HG03175 (cell line): ENCODE measurements at regions not wholly inside any gene's neighbourhood (a gene's known extent, or its start where the extent isn't known, plus 50 kb on each side); places are given as distances from the start of the nearest gene placed in this dataset.
"Not testable (repeated sequence)": the region's sequence is repeated elsewhere in the genome, so short reads cannot be mapped to it uniquely, and the experiment has no call there.

Source experiments
- ATAC-seq: cut with Tn5 transposase; IDR thresholded peaks from one replicate; pipeline ENCODE4 v1.9.1; 2021; ENCODE audit warnings: mild to moderate bottlenecking, moderate library complexity; ENCODE audit not compliant: unreplicated experiment

DNA sequence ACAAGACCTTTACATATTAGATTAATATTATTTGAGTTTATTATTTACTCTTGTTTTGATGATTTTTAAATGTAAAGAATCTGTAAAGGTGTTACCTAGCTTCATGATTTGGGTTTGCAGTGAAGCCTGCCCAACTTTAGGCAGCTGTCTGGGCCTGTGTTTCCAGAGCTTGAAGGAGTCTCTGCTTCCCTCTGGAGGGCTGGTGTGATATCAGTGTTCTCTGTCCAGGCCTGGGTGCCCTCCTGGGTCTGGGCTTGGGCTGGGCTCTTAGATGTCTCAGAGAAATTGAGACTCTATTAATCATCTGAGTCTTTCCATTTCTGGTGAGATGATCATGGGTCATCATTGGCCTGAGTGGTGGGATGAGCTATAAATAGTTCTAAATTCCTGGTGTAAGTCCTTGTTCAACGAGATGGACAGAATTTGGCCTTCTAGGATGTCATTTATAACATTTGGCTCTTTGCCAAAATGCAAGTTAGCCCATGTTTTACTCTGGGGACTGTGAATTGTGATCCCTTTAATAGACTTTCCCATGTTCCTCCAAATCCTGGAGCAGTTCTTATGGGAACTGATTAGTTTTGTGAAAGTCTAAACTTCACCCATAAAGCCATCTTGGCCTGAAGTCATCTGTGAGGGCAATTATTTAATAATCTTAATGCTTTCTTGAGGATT lies 397.3 kb downstream of the TMEM121 start:
- ATAC-seq = not testable (repeated sequence)

DNA sequence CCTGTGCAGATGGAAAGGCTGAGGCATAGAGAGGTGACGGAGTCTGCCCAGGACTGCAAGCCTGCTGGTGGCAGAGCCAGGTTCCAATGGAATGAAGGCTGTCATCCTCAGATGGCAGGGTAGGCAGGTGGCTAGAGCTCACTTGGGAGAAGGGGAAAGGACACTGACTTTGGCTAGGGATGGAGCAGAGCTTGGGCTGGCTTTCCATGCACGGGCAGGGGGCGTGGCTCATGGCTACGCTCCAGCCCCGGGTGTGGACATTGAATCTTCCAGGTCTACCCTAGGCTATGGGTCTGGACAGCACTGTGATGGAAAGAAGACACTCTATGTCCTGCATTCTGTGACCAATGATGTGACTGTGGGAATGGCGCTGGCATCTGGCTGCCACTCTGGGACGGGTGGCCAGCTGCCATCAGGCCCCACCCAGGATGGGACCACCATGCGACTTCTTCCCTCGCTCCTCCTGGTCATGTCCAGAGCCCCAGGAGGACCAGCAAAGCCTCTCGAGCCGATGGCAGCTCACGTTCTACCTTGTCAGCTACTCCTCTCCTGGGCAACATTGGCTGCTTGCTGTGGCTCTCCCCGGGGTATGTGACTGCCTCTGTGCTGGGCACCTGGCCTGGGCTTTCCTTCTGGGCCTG lies 398.7 kb downstream of the TMEM121 start:
- ATAC-seq = no peak

DNA sequence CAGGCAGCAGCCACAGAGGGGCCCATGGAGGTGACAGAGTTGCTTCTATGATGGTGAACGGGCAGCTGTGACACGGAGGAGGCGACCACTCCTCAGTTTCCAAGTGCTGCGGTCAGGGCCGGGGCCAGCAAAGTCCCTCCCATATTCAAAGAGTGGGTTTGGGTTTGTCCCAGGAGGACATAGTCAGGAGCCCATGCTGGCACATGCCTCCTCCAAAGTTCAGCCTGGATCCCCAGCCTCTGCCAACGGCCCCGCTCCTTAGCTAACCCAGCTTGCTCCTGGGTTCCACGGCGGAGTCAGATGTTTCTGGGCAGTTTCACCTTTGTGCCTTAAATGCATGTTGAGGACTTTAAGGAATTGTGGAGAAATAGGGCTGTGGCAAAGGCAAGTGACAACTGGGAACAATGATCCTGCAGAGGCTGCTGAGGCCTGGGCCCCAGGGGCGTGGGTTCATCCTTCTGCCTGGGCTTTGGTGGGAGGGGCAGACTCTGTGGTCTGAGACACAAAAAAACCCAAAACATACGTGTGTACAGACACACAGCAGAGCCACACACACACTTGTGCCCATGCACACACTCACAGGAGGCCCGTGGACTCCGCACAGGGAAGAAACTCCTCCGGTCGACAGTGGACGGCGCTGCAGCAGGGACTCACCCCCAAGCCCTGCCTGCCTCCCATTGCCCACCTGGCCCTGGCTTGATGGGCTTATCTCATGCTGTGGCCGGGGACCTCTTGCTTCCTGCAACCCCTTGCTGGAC lies 399.4 kb downstream of the TMEM121 start:
- ATAC-seq = no peak

DNA sequence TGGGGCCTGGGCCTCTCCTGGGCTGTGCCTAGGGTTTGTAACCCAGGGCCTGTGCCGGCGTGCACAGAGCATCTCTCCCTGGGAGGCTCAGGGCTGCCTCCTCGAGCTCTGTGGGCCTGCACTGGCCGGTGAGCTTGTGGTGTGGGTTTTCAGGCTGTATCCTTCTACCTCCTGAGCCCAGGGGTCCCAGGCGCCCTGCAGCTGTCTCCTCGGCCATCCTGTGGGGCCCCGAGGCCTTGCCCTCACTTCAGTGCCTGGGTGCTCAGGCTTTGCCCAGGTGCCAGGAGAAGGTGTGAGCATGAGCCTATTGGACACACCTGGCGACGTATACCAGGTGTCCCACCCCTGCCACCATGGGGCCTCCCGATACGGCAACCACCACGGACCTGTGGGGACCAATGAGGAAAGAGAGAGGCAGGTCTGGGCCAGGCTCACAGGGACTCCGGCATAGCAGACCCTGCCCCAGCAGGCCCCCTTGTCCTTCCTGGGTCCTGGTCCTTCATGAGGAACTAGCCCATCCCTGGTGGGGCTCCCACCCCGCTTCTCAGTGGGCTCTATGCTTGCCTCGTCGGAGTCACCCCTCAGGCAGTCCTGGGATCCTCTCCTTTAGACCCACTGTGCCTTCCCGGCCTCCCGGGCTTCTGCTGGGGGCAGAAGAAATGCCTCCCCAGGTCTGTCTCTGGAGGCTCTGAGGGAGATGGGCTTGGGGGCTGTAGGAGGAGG lies 400.2 kb downstream of the TMEM121 start:
- no peak for ATAC-seq

GRCh38 chr14:105927096-105928060 lies 401.0 kb downstream of the TMEM121 start:
- ATAC-seq = no peak

- ATAC-seq = not testable (repeated sequence)
These were observed 402.1 kb downstream of the TMEM121 start for GRCh38 chr14:105928171-105929111.

GRCh38 chr14:105929327-105930081 lies 403.1 kb downstream of the TMEM121 start:
- ATAC-seq = no peak

DNA sequence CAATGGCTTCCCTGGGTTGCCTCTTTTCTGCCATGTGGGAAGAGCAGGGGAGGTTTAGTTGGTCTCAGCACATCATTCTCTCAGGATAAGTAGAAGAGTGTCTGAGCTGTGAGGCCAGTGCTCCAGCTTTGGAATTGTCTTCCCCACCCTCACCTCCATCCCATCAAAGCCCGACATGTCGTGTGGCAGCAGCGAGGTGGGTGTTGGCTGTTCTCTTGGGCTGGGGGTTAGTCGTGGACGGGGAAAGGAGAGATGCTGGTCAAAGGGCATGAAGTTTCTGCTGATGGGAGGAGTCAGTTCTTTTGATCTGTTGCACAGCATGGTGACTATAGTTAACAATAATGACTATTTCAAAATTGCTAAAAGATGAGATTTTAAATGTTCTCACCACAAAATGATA lies 404.2 kb downstream of the TMEM121 start:
- no peak for ATAC-seq

GRCh38 chr14:105931808-105932483 lies 405.6 kb downstream of the TMEM121 start:
- ATAC-seq = no peak

DNA sequence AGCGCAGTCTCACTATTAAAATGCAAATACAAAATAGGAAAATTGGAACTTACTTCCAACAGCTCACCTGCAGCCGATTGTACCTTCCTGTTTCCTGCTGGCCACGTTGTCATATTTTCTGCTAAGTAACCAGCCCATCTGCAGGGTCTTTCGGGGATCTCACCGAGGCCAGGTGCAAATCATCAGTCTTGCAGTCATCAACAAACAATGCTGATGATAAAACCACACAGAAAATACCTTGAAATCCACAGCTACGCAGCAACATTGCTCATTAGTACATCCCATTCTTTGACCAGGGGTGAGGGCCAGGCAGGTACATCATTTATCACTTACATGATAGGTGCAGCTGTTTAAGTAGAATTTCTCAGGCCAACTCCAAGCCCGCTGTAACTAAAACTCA lies 406.9 kb downstream of the TMEM121 start:
- no peak for ATAC-seq

- ATAC-seq = no peak
These were observed 409.0 kb downstream of the TMEM121 start for GRCh38 chr14:105935384-105935783.

DNA sequence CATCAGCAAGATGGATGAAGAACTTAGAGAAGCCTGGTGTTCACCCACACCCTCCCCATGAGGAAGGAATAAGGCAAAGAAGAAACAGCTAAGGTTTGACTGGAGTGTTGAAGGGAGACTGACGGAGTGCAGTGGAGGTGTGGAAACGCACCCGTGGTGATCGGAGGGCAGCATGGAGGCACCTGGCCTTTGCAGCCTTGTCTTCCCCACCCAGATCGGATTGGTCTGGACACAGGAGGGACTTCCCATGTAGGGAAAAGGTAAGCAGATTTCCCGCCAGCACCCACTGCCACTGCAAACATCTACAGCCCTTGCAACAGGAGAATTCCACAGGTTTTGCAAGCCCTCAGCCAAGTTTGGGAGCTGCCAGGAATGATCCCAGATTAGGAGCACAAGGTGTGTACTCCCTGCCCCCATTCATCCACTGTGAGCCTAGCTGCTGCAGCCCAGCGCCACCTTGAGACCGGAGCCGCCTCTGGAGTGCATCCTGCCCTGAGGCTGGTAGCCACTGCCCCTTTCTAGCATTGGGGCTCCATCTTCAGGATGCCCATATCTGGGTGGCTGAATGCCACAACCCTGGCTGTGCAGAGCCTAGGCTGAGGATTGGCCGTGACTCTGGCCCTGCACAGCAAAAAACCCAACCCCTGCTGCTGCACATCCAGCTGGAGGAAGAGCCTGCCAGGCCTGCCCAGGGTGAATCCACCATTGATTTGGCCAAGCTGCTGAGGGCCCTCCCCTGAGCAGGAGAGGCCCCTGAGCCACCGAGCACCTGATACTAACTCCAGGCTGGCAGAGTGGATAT lies 411.1 kb downstream of the TMEM121 start:
- ATAC-seq = no peak

- no peak for ATAC-seq
These were observed 411.9 kb downstream of the TMEM121 start for GRCh38 chr14:105938055-105938863.

GRCh38 chr14:105938959-105939358 lies 412.6 kb downstream of the TMEM121 start:
- ATAC-seq = no peak

DNA sequence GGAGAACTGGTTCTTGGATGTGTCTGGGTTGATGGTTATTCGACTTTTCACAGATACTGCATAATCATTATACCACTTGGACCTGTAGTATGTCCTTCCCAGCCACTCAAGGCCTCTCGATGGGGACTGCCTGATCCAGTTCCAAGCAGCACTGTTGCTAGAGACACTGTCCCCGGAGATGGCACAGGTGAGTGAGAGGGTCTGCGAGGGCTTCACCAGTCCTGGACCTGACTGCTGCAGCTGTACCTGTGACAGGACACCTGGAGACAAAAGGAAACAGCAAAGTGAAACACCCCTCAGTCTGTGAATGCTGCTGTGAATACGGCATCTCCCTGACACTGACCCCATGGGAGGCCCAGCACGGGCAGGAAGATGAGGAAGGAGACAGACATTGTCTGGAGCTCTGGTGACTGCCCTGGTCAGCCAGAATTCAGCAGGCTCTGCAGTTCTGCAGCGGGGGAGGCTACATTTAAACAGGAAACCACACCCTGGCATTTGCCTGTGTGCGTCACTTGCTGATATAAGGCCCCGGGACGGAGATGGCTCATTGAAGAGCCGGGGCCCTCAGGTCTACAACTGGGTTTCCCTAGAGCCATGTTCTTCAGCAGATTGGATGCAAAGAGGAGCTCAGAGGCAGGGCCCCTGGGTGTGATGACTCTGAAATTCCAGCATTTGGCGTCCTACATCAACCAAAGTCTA lies 413.6 kb downstream of the TMEM121 start:
- no peak for ATAC-seq
